ENCODE measurements at regions not wholly inside any gene's neighbourhood (a gene's known extent, or its start where the extent isn't known, plus 50 kb on each side); places are given as distances from the start of the nearest gene placed in this dataset.

- no peak for DNase-seq (ENCODE audit: low read depth in 4 of 4, low spot score in 3 of 4)
Observed at GRCh38 chr7:42403831-42404230, 166.8 kb upstream of the GLI3 start.

GRCh38 chr7:42400961-42401360 is 164.0 kb upstream of the GLI3 start:
- DNase-seq (ENCODE audit: low read depth in 4 of 4, low spot score in 3 of 4), result no peak

- DNase-seq (ENCODE audit: low read depth in 4 of 4, low spot score in 3 of 4), result no peak
Observed at GRCh38 chr7:42400211-42400772, 163.3 kb upstream of the GLI3 start.

DNA sequence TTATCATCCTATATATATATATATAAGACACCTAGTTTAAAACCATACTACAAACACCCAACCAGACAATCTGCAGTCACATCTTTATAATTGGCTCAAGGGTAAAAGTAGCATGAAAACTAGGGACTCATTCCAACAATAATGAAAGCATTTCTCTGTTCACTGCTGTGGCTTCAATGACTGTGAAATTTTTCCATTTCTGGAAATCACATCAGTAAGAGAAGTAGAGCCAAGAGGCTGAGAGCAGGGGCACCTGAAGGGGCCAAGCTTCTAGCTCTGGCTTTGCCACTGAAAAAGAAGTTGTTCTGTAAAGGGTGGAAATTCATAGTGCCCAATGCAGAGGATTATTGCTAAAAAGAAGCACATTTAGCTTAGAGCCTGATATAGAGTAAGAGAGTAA is 158.6 kb upstream of the GLI3 start:
- DNase-seq (ENCODE audit: low read depth in 4 of 4, low spot score in 3 of 4), result no peak

DNA sequence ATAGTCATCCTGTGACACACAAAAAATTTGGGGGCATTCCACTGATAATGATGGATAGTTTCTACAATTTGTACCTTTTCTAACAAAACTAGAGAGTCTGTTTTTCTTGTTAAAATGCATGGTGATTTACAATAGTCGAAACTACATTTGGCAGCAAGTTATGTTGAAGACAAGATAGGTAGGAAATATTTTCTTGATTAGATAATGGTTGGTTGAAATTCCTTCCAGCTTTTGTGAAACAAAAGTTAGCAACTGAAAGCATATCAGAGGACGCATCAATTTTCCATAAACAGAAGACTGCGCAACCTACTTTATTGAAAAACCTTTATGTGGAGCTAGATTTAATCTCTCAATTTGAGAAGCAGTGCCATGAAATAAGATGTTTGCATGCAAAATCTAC is 155.8 kb upstream of the GLI3 start:
- no peak for DNase-seq (ENCODE audit: low read depth in 4 of 4, low spot score in 3 of 4)

DNA sequence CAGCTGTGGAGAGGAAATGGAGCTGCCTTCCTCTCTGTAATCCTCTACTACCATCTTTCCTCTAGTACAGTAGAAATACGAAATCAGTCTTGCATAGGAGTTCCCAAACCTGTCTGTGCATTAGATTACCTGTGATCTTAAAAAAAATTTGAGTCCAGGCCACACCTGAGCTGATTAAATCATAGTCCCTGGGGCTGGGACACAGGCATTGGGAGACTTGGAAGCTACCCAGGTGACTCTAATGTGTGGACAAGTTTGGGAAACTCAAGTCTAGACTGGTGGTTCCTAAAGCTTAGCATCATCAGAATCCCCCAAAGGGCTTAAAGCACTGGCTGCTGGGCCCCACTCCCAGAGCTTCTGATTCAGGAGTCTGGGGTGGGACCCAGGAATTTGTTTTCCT is 152.7 kb upstream of the GLI3 start:
- DNase-seq (ENCODE audit: low read depth in 4 of 4, low spot score in 3 of 4), result no peak

DNA sequence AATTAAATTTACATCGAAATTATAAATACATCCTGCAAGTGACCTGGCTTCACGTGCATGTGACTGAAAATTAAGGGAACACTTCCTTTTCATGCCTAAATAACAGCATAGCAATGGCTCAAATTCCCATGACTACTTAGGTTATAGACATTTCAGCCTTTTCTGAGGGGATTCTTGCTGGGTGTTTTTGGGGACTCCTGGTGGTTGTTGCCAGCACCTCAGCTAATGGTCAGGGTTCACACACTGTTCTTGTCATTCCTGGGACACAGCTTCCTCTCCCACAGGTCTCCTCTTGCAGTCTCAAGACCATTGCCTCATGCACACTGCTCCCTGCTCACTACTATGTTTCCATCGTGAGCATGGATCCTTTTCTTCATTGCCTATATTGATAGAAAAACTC is 148.9 kb upstream of the GLI3 start:
- no peak for DNase-seq (ENCODE audit: low read depth in 4 of 4, low spot score in 3 of 4)

- DNase-seq (ENCODE audit: low read depth in 4 of 4, low spot score in 3 of 4), result no peak
Observed at GRCh38 chr7:42381161-42381560, 144.2 kb upstream of the GLI3 start.

GRCh38 chr7:42380401-42380800 is 143.4 kb upstream of the GLI3 start:
- no peak for DNase-seq (ENCODE audit: low read depth in 4 of 4, low spot score in 3 of 4)

DNA sequence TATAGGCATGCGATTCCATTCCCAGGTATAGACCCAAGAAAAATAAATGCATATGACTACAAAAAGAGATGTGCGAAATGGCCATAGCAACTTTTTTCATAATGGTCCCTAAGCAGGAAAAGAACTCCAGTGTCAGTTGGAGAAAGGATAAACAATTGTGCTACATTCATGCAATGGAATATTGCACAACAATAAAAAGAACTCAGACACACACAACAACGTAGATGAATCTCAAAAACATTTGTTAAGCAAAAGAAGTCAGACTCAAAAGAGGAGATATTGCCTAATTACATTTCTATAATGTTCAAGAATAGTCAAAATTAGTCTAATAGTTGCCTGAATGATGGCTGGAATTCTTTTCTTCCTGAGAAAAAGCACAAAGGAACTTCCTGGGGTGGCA is 141.1 kb upstream of the GLI3 start:
- DNase-seq (ENCODE audit: low read depth in 4 of 4, low spot score in 3 of 4), result no peak

DNA sequence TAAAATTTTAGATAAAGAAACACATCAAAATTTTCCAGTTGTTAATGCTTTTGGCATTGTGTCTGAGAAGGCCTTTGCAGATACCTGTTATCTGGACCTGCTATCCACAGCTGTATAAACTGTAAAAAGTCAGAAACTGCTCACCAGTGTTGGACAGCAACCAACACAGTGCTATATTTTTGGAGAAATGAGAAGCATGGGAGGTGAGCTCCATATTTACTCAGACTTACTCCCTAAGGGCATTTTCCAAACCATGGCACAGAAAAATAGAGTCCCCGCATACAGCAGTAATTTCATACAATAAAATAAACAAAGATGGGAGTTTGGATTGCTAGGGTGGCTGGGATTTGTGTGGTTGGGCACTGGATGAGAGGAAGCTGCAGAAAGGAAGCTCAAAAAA is 136.3 kb upstream of the GLI3 start:
- no peak for DNase-seq (ENCODE audit: low read depth in 4 of 4, low spot score in 3 of 4)

DNA sequence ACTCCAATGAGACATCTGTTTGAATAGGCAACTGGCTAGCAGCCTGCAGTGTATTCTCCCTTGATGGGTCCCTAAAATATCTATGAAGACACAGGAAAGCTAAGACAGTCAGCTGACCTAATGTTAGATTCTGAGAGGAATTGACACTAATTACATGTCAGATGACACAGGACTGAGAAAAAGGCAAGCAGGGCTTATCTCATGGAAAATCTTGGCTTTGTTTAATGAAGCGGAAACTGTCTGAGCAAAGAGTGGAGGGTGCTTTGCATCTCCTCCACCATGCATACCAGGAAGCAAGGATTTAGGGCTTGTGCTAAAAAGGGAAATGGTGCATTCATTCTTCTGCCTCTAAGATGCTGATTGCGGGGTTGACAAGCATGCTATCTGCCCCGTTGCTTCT is 135.5 kb upstream of the GLI3 start:
- no peak for DNase-seq (ENCODE audit: low read depth in 4 of 4, low spot score in 3 of 4)

DNA sequence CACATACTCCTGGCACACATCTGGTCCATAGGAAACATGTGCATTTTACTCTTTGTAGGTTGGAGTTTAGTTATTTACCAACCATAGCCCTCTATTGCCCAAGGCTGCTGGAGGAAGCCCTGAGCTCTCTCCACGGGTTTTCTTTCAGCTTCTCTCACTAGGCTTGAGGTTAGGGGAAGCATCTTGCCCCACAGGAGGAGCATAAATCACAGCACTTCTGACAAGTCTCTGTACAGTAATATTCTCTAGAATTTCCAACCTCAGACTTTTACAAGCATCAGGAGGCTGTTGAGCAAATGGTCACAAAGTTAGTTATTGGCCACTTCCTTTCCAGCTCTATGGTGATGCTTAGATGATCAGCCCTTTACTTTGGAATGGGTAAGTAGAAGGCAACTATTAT is 122.9 kb upstream of the GLI3 start:
- DNase-seq (ENCODE audit: low read depth in 4 of 4, low spot score in 3 of 4), result no peak

DNA sequence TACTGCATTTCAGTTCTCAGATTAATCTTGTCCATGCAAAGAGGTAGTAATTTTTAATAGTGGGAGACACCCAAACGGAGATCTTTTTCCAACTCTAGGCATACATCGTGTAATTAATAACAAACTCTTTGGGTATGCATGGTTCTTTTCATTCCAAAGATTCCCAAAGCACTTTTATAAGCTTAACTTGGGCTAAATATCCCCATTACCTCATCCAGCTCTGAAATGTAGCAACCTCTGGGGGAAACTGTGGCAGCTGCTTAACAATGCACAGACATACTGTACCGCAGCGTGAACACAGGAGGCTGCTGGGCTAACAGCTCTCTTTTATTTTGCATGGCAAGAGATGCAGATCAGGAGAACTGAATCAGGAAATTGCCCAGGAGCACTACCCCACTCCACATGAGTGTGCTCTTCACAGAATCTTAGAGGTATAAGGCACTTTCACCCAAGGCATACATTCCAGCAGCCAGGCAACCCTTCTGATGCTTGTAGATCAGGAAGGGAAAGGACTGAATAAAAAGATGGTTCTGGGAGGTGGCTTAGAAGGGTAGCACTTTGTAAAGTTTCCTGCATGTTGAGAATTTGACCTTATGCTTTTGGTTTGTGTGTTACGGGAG is 114.4 kb upstream of the GLI3 start:
- no peak for DNase-seq (ENCODE audit: low read depth in 4 of 4, low spot score in 3 of 4)

DNA sequence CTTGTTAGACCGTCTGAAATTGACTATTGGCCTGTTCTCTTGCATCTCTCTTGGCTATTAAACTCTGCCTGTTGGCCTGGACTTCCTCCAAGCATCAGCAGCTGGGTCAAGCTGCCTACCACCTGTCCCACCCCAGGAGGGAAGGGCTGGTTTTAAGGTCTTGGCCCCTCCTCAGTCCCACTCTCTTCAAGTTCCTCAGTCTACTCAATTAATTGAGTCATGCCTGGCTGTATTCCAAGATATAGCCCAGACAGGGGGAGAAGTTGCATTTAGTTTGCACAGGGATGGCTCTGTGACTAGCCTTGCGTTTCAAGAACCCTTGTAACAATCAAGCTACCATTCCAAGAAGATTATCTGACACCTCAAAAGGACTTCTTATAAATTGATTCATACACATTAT is 113.8 kb upstream of the GLI3 start:
- no peak for DNase-seq (ENCODE audit: low read depth in 4 of 4, low spot score in 3 of 4)

DNA sequence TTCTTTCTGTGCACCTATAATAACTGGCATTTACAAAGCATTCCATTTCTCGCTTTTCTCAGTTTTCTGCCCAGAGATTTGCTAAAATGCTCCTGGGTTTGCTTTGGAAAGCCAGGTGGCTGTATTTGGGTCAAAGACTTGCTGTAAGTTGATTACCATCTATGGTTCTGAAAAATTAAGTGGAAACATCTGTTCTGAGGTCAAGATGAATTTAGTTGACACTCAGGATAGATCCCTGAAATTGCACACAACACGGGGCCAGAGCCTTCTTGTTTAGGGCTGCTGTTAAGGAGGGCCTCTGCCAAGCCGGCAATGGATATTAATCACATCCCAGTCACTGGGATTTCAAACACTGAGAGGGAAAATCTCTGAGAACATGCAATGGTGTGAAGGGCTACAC is 111.6 kb upstream of the GLI3 start:
- DNase-seq (ENCODE audit: low read depth in 4 of 4, low spot score in 3 of 4), result no peak

- no peak for DNase-seq (ENCODE audit: low read depth in 4 of 4, low spot score in 3 of 4)
Observed at GRCh38 chr7:42348071-42348470, 111.1 kb upstream of the GLI3 start.

DNA sequence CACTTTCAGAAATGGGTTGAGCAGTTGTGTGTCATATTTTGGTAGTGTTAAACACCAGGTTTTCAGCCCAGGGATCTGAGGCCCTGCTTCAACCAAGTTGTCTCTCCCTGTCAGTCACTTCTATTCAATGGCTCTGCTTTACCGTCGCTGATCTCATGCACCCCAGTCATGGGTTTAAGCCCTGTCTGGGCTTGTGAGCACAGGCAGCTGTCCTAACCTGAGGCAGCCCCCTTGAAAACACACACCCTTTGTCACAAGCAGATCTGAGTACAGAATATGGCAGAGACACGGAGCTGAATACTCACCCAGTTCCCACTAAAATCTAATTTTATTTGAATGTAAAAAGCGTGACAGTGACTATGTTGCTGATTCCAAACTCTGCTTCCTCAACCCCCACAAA is 110.6 kb upstream of the GLI3 start:
- DNase-seq (ENCODE audit: low read depth in 4 of 4, low spot score in 3 of 4), result no peak

- no peak for DNase-seq (ENCODE audit: low read depth in 4 of 4, low spot score in 3 of 4)
Observed at GRCh38 chr7:42345478-42346299, 108.7 kb upstream of the GLI3 start.

DNA sequence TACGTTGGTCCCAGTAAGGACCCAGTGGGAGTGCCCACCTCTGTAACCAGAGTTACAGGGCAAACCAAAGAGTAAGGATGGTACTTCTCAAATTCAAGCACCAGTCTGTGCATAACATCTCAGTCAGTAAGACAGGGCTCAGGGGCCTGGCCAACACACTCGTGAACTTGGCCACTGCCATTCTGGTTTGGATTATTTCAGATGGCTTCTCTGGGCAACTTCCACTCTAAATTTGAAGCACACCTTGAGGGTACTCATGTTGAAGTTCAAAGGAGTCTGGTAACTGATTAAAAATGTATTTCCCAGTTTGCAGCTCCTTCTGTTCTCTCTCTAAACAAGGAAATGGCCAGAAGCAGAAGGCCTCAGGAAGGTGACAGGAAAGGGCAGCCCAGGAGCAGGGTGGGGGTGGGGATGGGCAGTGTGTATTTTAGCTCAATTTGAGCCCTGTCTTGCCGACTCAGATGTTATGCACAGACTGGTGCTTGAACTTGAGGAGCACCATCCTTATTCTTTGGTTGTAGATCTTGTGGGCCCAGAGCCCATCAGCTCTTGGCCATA is 107.3 kb upstream of the GLI3 start:
- DNase-seq (ENCODE audit: low read depth in 4 of 4, low spot score in 3 of 4), result no peak

DNA sequence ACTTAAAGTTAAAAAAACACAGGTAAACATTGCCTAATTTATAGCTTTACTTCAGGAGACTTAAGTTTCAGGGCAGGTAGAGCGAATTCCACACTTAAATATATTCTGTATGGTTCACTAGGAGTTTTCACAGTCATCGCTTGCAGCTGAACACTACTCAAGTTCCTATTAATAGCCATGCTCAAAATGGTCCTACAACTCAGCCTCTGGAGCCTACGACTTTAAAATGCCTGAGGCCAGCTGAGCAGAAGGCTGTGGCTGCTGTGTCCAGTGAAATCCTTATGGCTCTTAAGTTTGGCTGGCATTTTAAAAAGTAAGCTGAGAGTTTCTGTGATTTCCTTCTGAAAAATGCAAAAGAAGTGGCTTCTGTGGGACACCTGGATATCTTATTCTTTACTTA is 105.4 kb upstream of the GLI3 start:
- no peak for DNase-seq (ENCODE audit: low read depth in 4 of 4, low spot score in 3 of 4)

- DNase-seq (ENCODE audit: low read depth in 4 of 4, low spot score in 3 of 4), result no peak
Observed at GRCh38 chr7:42340436-42340835, 103.4 kb upstream of the GLI3 start.
